CD14-positive monocyte (primary cell): ENCODE measurements at regions not wholly inside any gene's neighbourhood (a gene's known extent, or its start where the extent isn't known, plus 50 kb on each side); places are given as distances from the start of the nearest gene placed in this dataset.

Experiments
- DNase-seq, 3 donors: peaks; one replicate each; pipeline ENCODE4 v3.0.0-alpha.2; 2011 to 2022
- H2AFZ ChIP-seq: 2 replicates; pipeline ENCODE4 v1.6.0; 2012; ENCODE audit warnings: mild to moderate bottlenecking, low read depth, low read length, inconsistent platforms; ENCODE audit not compliant: insufficient read depth, poor library complexity, severe bottlenecking
- H3K27ac ChIP-seq, 2 donors: 1 replicate in 1 of 2; 2 replicates in 1 of 2; pipeline ENCODE4 v1.5.1; 2012 to 2013; ENCODE audit warnings: low read length in 2 of 2, control low read depth in 1 of 2, inconsistent platforms in 1 of 2, low read depth in 1 of 2, mild to moderate bottlenecking in 1 of 2
- H3K27me3 ChIP-seq, 2 donors: one replicate each; pipeline versions ENCODE4 v1.6.0 to v1.6.1; 2011 to 2013; ENCODE audit warnings: low read length in 2 of 2; ENCODE audit not compliant: control insufficient read depth in 2 of 2, insufficient read depth in 2 of 2
- H3K36me3 ChIP-seq, 2 donors: replicated peaks in 1 of 2; 1 replicate in 1 of 2; 2 replicates in 1 of 2; pipeline versions ENCODE4 v1.5.1 to v1.6.1; 2012 to 2013; ENCODE audit warnings: low read length in 2 of 2, control low read depth in 1 of 2, inconsistent platforms in 1 of 2, mild to moderate bottlenecking in 1 of 2; ENCODE audit not compliant: insufficient read depth in 2 of 2, control insufficient read depth in 1 of 2
- H3K4me1 ChIP-seq, 2 donors: 1 replicate in 1 of 2; 2 replicates in 1 of 2; pipeline versions ENCODE4 v1.5.1 to v1.6.1; 2012 to 2013; ENCODE audit warnings: low read length in 2 of 2, control low read depth in 1 of 2, inconsistent platforms in 1 of 2, mild to moderate bottlenecking in 1 of 2, moderate library complexity in 1 of 2; ENCODE audit not compliant: insufficient read depth in 2 of 2, control insufficient read depth in 1 of 2
- H3K4me2 ChIP-seq: replicated peaks from 2 replicates; pipeline ENCODE3; 2012; ENCODE audit warnings: low read length, moderate library complexity, mild to moderate bottlenecking; ENCODE audit not compliant: poor library complexity, severe bottlenecking; ENCODE audit errors: extremely low read depth
- H3K4me3 ChIP-seq, 3 experiments: fragments of 200-600 bp in 1 of 3; sonication (generic) in 1 of 3; replicated peaks in 1 of 3; 1 replicate in 2 of 3; 2 replicates in 1 of 3; pipeline ENCODE4 v1.5.1; 2011 to 2013; ENCODE audit warnings: low read length in 3 of 3, mild to moderate bottlenecking in 3 of 3, control low read depth in 2 of 3, low read depth in 2 of 3, inconsistent platforms in 1 of 3, moderate library complexity in 1 of 3
- H3K79me2 ChIP-seq: 2 replicates; pipeline ENCODE4 v1.6.0; 2012; ENCODE audit warnings: mild to moderate bottlenecking, control low read depth, inconsistent platforms, low read length, moderate library complexity; ENCODE audit not compliant: insufficient read depth
- H3K9ac ChIP-seq: 2 replicates; pipeline ENCODE4 v1.6.0; 2017; ENCODE audit warnings: low read length, mild to moderate bottlenecking; ENCODE audit not compliant: insufficient read depth, poor library complexity, severe bottlenecking
- H3K9me3 ChIP-seq, 2 donors: replicated peaks in 1 of 2; 1 replicate in 1 of 2; 2 replicates in 1 of 2; pipeline versions ENCODE4 v1.5.1 to v1.6.1; 2012 to 2013; ENCODE audit warnings: low read length in 2 of 2, control low read depth in 1 of 2; ENCODE audit not compliant: control insufficient read depth in 1 of 2, insufficient read depth in 1 of 2
- H4K20me1 ChIP-seq: 2 replicates; pipeline ENCODE4 v1.6.0; 2012; ENCODE audit warnings: mild to moderate bottlenecking, low read length, control low read depth, moderate library complexity; ENCODE audit not compliant: insufficient read depth
- H3K27ac Mint-ChIP-seq, 7 donors: one replicate each; pipeline ENCODE4 v1.8.0; 2020; ENCODE audit warnings: mild to moderate bottlenecking in 7 of 7, mixed read lengths in 7 of 7, moderate library complexity in 6 of 7, inconsistent platforms in 2 of 7
- H3K27me3 Mint-ChIP-seq, 3 donors: one replicate each; pipeline ENCODE4 v1.8.0; 2021 to 2022; ENCODE audit warnings: low read depth in 3 of 3, mild to moderate bottlenecking in 3 of 3, mixed read lengths in 3 of 3, moderate library complexity in 3 of 3, inconsistent platforms in 1 of 3
- H3K36me3 Mint-ChIP-seq, 2 donors: one replicate each; pipeline ENCODE4 v1.8.0; 2020; ENCODE audit warnings: mixed read lengths in 2 of 2, inconsistent platforms in 1 of 2, mild to moderate bottlenecking in 1 of 2
- H3K4me1 Mint-ChIP-seq: one replicate; pipeline ENCODE4 v1.8.0; 2020; ENCODE audit warnings: mild to moderate bottlenecking, mixed read lengths
- H3K4me3 Mint-ChIP-seq, 2 donors: one replicate each; pipeline ENCODE4 v1.8.0; 2020; ENCODE audit warnings: mild to moderate bottlenecking in 2 of 2, mixed read lengths in 2 of 2, moderate library complexity in 1 of 2
- H3K9me3 Mint-ChIP-seq, 7 donors: one replicate each; pipeline ENCODE4 v1.8.0; 2020 to 2022; ENCODE audit warnings: mixed read lengths in 7 of 7, mild to moderate bottlenecking in 6 of 7, moderate library complexity in 6 of 7, inconsistent platforms in 2 of 7
- CTCF ChIP-seq: fragments of 200-600 bp; IDR thresholded peaks from one replicate; pipeline ENCODE4 v1.8.0; 2022; ENCODE audit warnings: antibody characterized with exemption, mild to moderate bottlenecking
- WGBS: methylation state at CpG from one replicate; pipeline ENCODE4 v1.1.5; 2013; ENCODE audit warnings: missing lambda C conversion rate; ENCODE audit not compliant: insufficient coverage; 5-methylcytosine and 5-hydroxymethylcytosine counted together
- intact Hi-C, 2 donors: fragments of 100-400 bp; cut with micrococcal nuclease; formaldehyde crosslinking; loops; one replicate each; pipeline versions ENCODE4 v1.15.0 to v1.15.1; 2023

- Histone ChIP-seq H4K20me1 (no peaks in the 10 kb centered on the region), H3K4me1 (no peaks in the 10 kb centered on the region), H3K4me2 (no peak overlapping the region), H3K9me3 (no peaks in the 10 kb centered on the region), H3K27me3 (no peaks in the 10 kb centered on the region), H3K9ac (no peak overlapping the region), H3K27ac (no peak overlapping the region), H2AFZ (no peak overlapping the region), H3K36me3 (no peaks in the 10 kb centered on the region), H3K4me3 (no peak overlapping the region), H3K79me2 (no peaks in the 10 kb centered on the region)
- no peaks in the 10 kb centered on the region for H3K4me1 Mint-ChIP-seq
- no peak overlapping the region for H3K27ac Mint-ChIP-seq
- WGBS = no CpG with 5 or more reads among the region's 2 CpGs
- intact Hi-C loops = no loop called here
- no peak for TF ChIP-seq CTCF
- DNase-seq = no peak
- no peak overlapping the region for H3K4me3 Mint-ChIP-seq
- no peaks in the 10 kb centered on the region for H3K36me3 Mint-ChIP-seq
- H3K9me3 Mint-ChIP-seq = peaks cover 0 to 4% (median 0%) of the 10 kb centered on the region in 7 donors
- no peaks in the 10 kb centered on the region for H3K27me3 Mint-ChIP-seq
Measured at GRCh38 chr21:16007943-16008342, 278.2 kb downstream of the USP25 start.

GRCh38 chr21:16011719-16012118 is 281.9 kb downstream of the USP25 start:
- Histone ChIP-seq H3K27ac (no peak overlapping the region), H3K9me3 (no peaks in the 10 kb centered on the region), H3K27me3 (no peaks in the 10 kb centered on the region), H2AFZ (no peak overlapping the region), H3K79me2 (no peaks in the 10 kb centered on the region), H3K4me1 (no peaks in the 10 kb centered on the region), H4K20me1 (no peaks in the 10 kb centered on the region), H3K4me3 (no peak overlapping the region), H3K36me3 (no peaks in the 10 kb centered on the region), H3K9ac (no peak overlapping the region), H3K4me2 (no peak overlapping the region)
- Mint-ChIP-seq H3K36me3 (no peaks in the 10 kb centered on the region), H3K4me3 (no peak overlapping the region), H3K9me3 (peaks cover 0 to 4% (median 1%) of the 10 kb centered on the region in 7 donors), H3K27ac (no peak overlapping the region), H3K27me3 (no peaks in the 10 kb centered on the region), H3K4me1 (no peaks in the 10 kb centered on the region)
- WGBS = no CpG with 5 or more reads among the region's 4 CpGs
- no peak for DNase-seq
- TF ChIP-seq CTCF = no peak
- intact Hi-C loops = no loop called here
